Neural cell (in vitro differentiated cells): ENCODE measurements at regions not wholly inside any gene's neighbourhood (a gene's known extent, or its start where the extent isn't known, plus 50 kb on each side); places are given as distances from the start of the nearest gene placed in this dataset.

ENCODE experiments used
- H2AFZ ChIP-seq: fragments of 200-600, 300-800 bp; sonication (generic), shearing (Covaris generic); 2 replicates; pipeline ENCODE4 v1.6.0; 2014; ENCODE audit warnings: low read depth, mild to moderate bottlenecking, antibody characterized with exemption, low read length, moderate library complexity
- H3F3A ChIP-seq: fragments of 200-600 bp; shearing (Covaris generic); 2 replicates; pipeline ENCODE4 v1.6.1; 2016; ENCODE audit warnings: mild to moderate bottlenecking, moderate library complexity, mixed read lengths, antibody characterized with exemption, low read length; ENCODE audit not compliant: insufficient read depth, poor library complexity, severe bottlenecking
- H3K27ac ChIP-seq: fragments of 200-600, 300-800 bp; sonication (generic), shearing (Covaris generic); 2 replicates; pipeline ENCODE4 v1.5.1; 2014; ENCODE audit warnings: mild to moderate bottlenecking, low read length, moderate library complexity
- H3K27me3 ChIP-seq: fragments of 300-800, 200-600 bp; sonication (generic), shearing (Covaris generic); 2 replicates; pipeline ENCODE4 v1.6.0; 2014; ENCODE audit warnings: mild to moderate bottlenecking, low read depth, low read length, moderate library complexity; ENCODE audit not compliant: insufficient read depth
- H3K36me3 ChIP-seq: fragments of 300-800, 200-600 bp; sonication (generic), shearing (Covaris generic); 2 replicates; pipeline ENCODE4 v1.5.1; 2014; ENCODE audit warnings: mild to moderate bottlenecking, antibody characterized with exemption, low read length, moderate library complexity; ENCODE audit not compliant: insufficient read depth
- H3K4me2 ChIP-seq: fragments of 300-800, 200-600 bp; sonication (generic), shearing (Covaris generic); 2 replicates; pipeline ENCODE4 v1.6.0; 2014; ENCODE audit warnings: mild to moderate bottlenecking, low read length
- H3K4me3 ChIP-seq: fragments of 300-800, 200-600 bp; sonication (generic), shearing (Covaris generic); 2 replicates; pipeline ENCODE4 v1.5.1; 2014; ENCODE audit warnings: mild to moderate bottlenecking, low read length, moderate library complexity
- H3K79me2 ChIP-seq: fragments of 200-600 bp; shearing (Covaris generic); replicated peaks from 2 replicates; pipeline ENCODE4 v1.6.0; 2014; ENCODE audit warnings: mild to moderate bottlenecking, low read length, moderate library complexity; ENCODE audit not compliant: insufficient read depth
- H3K9ac ChIP-seq: fragments of 300-800, 200-600 bp; sonication (generic), shearing (Covaris generic); 2 replicates; pipeline ENCODE4 v1.6.1; 2016; ENCODE audit warnings: mild to moderate bottlenecking, low read length, mixed read lengths
- H3K9me2 ChIP-seq: fragments of 200-600 bp; shearing (Covaris generic); 2 replicates; pipeline ENCODE4 v1.6.1; 2016; ENCODE audit warnings: mild to moderate bottlenecking, low read length, mixed read lengths; ENCODE audit not compliant: insufficient read depth
- H3K9me3 ChIP-seq: fragments of 200-600, 300-800 bp; sonication (generic), shearing (Covaris generic); 2 replicates; pipeline ENCODE4 v1.6.1; 2016; ENCODE audit warnings: mild to moderate bottlenecking, mixed run types, low read length, moderate library complexity, mixed read lengths
- H4K20me1 ChIP-seq: fragments of 200-600 bp; shearing (Covaris generic); 2 replicates; pipeline ENCODE4 v1.6.1; 2016; ENCODE audit warnings: mild to moderate bottlenecking, mixed run types; ENCODE audit not compliant: insufficient read depth
- CTCF ChIP-seq: fragments of 450-650 bp; IDR thresholded peaks from 2 replicates; pipeline ENCODE4 v1.5.1; 2014; ENCODE audit warnings: antibody characterized with exemption, mild to moderate bottlenecking, moderate library complexity; ENCODE audit not compliant: poor library complexity, severe bottlenecking
- EP300 ChIP-seq: fragments of 450-650 bp; conservative IDR thresholded peaks from 2 replicates; pipeline ENCODE4 v1.6.1; 2014; ENCODE audit warnings: antibody characterized with exemption, mild to moderate bottlenecking, moderate library complexity; ENCODE audit not compliant: poor library complexity, severe bottlenecking
- EZH2 ChIP-seq: fragments of 200-600, 300-800 bp; shearing (Covaris generic), sonication (generic); IDR thresholded peaks from 2 replicates; pipeline ENCODE4 v1.6.1; 2014; ENCODE audit warnings: antibody characterized with exemption, low read length, borderline replicate concordance, mild to moderate bottlenecking; ENCODE audit not compliant: insufficient read depth, poor library complexity, severe bottlenecking
- MXI1 ChIP-seq: fragments of 450-650 bp; conservative IDR thresholded peaks from 2 replicates; pipeline ENCODE4 v1.6.1; 2014; ENCODE audit warnings: antibody characterized with exemption, mild to moderate bottlenecking; ENCODE audit not compliant: poor library complexity, severe bottlenecking
- POLR2AphosphoS5 ChIP-seq: IDR thresholded peaks from 2 replicates; pipeline ENCODE4 v1.6.1; 2012
- RAD21 ChIP-seq: fragments of 450-650 bp; conservative IDR thresholded peaks from 2 replicates; pipeline ENCODE4 v1.6.1; 2014; ENCODE audit warnings: antibody characterized with exemption, mild to moderate bottlenecking, moderate library complexity
- REST ChIP-seq: IDR thresholded peaks from 2 replicates; pipeline ENCODE4 v1.6.1; 2012; ENCODE audit warnings: borderline replicate concordance
- SMC3 ChIP-seq: fragments of 450-650 bp; conservative IDR thresholded peaks from 2 replicates; pipeline ENCODE4 v1.6.1; 2014; ENCODE audit warnings: antibody characterized with exemption, mild to moderate bottlenecking, moderate library complexity; ENCODE audit not compliant: poor library complexity
- TAF1 ChIP-seq: IDR thresholded peaks from 2 replicates; pipeline ENCODE4 v1.6.1; 2012; ENCODE audit warnings: low read depth

DNA sequence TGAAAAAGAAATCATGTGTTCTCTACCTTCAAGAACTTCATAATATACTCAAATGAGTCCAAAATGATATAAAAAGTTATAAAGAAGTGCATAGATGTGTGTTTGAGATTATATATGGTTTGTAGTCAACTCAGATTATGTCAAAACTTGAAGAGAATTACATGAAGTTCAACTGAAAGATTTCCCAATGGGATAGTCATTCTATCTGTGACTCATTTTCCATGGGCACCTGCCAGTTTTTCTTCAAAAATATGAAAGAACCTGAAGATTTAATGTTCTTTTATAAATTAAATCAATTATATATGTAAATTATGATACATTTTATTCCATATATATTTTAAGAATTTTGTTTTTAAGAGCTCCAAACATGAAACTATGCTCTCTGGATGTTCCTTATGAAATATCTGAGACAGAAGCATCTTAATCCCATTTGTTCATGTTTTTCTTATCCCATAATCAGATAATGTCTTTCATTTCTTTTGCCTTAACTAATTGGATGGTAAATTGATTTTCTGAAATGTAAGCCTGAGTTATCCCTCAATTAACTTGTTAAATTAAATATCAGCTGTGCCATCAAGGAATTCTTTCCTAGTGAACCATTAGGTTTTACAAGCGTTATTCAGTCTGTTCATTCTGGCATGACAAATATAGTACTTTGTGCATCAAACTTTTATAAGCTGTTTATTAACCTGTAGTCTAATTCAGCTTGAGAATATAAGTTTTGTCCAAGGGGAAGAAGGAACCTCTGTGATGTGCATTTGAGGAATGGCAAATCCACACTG is 387.1 kb downstream of the IPMK start:
- Histone ChIP-seq H3K79me2 (no peaks in the 10 kb centered on the region), H3F3A (no peaks in the 10 kb centered on the region), H3K27me3 (no peaks in the 10 kb centered on the region), H3K9me3 (no peaks in the 10 kb centered on the region), H3K9me2 (no peaks in the 10 kb centered on the region), H3K9ac (no peak overlapping the region), H3K4me3 (no peak overlapping the region), H2AFZ (no peak overlapping the region), H3K4me2 (no peak overlapping the region), H3K27ac (no peak overlapping the region), H4K20me1 (no peaks in the 10 kb centered on the region), H3K36me3 (no peaks in the 10 kb centered on the region)
- TF ChIP-seq POLR2AphosphoS5 (no peak), CTCF (no peak), RAD21 (no peak), EP300 (no peak), EZH2 (no peak), REST (no peak), MXI1 (no peak), TAF1 (no peak), SMC3 (no peak)

- Histone ChIP-seq H3K4me3 (no peak overlapping the region), H2AFZ (no peak overlapping the region), H3K79me2 (no peaks in the 10 kb centered on the region), H3K36me3 (no peaks in the 10 kb centered on the region), H3K4me2 (no peak overlapping the region), H3K9me2 (no peaks in the 10 kb centered on the region), H3K27ac (no peak overlapping the region), H3K27me3 (no peaks in the 10 kb centered on the region), H3K9me3 (no peaks in the 10 kb centered on the region), H3F3A (no peaks in the 10 kb centered on the region), H3K9ac (no peak overlapping the region), H4K20me1 (no peaks in the 10 kb centered on the region)
- TF ChIP-seq REST (no peak), EZH2 (no peak), POLR2AphosphoS5 (no peak), TAF1 (no peak), MXI1 (no peak), CTCF (no peak), SMC3 (no peak), RAD21 (no peak), EP300 (no peak)
Observed at GRCh38 chr10:57874810-57875209, 392.9 kb downstream of the IPMK start.
